ENCODE measurements at regions not wholly inside any gene's neighbourhood (a gene's known extent, or its start where the extent isn't known, plus 50 kb on each side); places are given as distances from the start of the nearest gene placed in this dataset.

DNA sequence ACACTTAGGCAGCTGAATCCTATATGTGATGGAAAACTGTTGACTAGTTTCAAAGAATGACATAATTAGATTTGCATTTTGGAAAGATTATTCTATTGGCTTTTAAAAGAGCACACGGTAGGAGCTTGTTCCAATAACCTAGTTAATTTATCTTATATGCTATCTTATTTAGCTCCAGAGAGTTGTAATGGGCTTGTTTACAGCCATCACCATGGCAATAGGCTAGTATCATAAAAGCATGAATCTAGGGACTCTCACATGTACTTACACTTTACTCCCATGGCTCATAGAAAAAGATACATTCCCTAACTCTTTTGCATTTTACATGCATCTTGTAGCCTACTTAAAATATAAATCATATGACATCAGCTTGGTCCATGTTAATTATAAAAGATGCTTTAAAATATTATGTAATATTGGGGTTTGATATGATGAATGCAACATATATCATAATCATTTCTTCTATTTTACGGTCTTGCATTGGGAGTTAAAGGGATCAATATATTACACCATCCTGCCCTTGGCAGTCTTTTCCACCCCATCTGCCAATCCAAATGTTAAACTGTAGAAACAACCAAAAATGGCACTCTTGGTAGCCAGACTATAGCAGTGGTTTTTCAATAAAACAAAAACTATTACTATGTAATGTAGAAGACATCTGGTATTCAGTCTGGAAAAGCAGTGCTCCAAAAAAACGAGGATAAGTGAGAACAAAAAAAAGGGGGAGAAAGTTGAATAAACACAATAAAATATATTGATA lies 2254.0 kb downstream of the LRRC4C start:
- no peak for TF ChIP-seq POLR2A (IDR thresholded peaks at IDR 0.05; ENCODE audit: insufficient read depth in 1 of 2, low read depth in 2 of 2, low read length in 2 of 2)
- no peak for TF ChIP-seq CEBPB (IDR thresholded peaks at IDR 0.05; ENCODE audit: borderline replicate concordance, low read depth, low read length)
- no peak for TF ChIP-seq ATF7-NPFF (CRISPR knock-in tag; IDR thresholded peaks at IDR 0.05; ENCODE audit: low read depth)
- TF ChIP-seq ZNF431 (CRISPR knock-in tag; IDR thresholded peaks at IDR 0.05; ENCODE audit: borderline replicate concordance, low read depth) = no peak
- TF ChIP-seq IKZF1 (IDR thresholded peaks at IDR 0.05) = no peak
- no peak for TF ChIP-seq ZNF430 (CRISPR knock-in tag; IDR thresholded peaks at IDR 0.05)
- TF ChIP-seq CTCF (CRISPR knock-in tag; IDR thresholded peaks at IDR 0.05) = no peak
- TF ChIP-seq FOXM1 (CRISPR knock-in tag; IDR thresholded peaks at IDR 0.05) = no peak
- no peak for TF ChIP-seq ZNF678 (CRISPR knock-in tag; IDR thresholded peaks at IDR 0.05)
- no peak for TF ChIP-seq CEBPG (CRISPR knock-in tag; IDR thresholded peaks at IDR 0.05)

All from HepG2 (cell line).